DND-41 (cell line): ENCODE measurements at regions not wholly inside any gene's neighbourhood (a gene's known extent, or its start where the extent isn't known, plus 50 kb on each side); places are given as distances from the start of the nearest gene placed in this dataset.

Experiments used
- ATAC-seq: fragments of 200-7000 bp; cut with Tn5 transposase; 3 replicates; pipeline ENCODE4 v1.9.1; 2021; ENCODE audit warnings: low read depth; ENCODE audit not compliant: insufficient read depth
- DNase-seq: peaks from one replicate; pipeline ENCODE4 v3.0.0-alpha.2; 2020
- H2AFZ ChIP-seq: 2 replicates; pipeline ENCODE4 v1.6.0; 2012; ENCODE audit warnings: low read depth, low read length
- H3K27ac ChIP-seq: 2 replicates; pipeline ENCODE4 v1.5.1; 2012; ENCODE audit warnings: low read length, inconsistent platforms
- H3K27me3 ChIP-seq: fragments of 200-600 bp; sonication (generic); 2 replicates; pipeline ENCODE4 v1.6.0; 2012; ENCODE audit warnings: low read length, mild to moderate bottlenecking, inconsistent platforms; ENCODE audit not compliant: insufficient read depth, poor library complexity
- H3K36me3 ChIP-seq: 2 replicates; pipeline ENCODE4 v1.5.1; 2012; ENCODE audit warnings: low read length, inconsistent platforms; ENCODE audit not compliant: insufficient read depth
- H3K4me1 ChIP-seq: 2 replicates; pipeline ENCODE4 v1.5.1; 2012; ENCODE audit warnings: mild to moderate bottlenecking, low read length; ENCODE audit not compliant: insufficient read depth
- H3K4me2 ChIP-seq: 2 replicates; pipeline ENCODE4 v1.6.0; 2012; ENCODE audit warnings: mild to moderate bottlenecking, moderate library complexity, low read length, inconsistent platforms; ENCODE audit not compliant: insufficient read depth
- H3K4me3 ChIP-seq, 2 experiments: fragments of 200-600 bp in 1 of 2; shearing (Covaris generic) in 1 of 2; 2 replicates each; pipeline ENCODE4 v1.5.1; 2012 to 2016; ENCODE audit warnings: inconsistent platforms in 2 of 2, low read length in 2 of 2, mild to moderate bottlenecking in 2 of 2, low read depth in 1 of 2, moderate library complexity in 1 of 2
- H3K79me2 ChIP-seq: 2 replicates; pipeline ENCODE4 v1.6.0; 2012; ENCODE audit warnings: low read length, inconsistent platforms; ENCODE audit not compliant: insufficient read depth
- H3K9ac ChIP-seq: 2 replicates; pipeline ENCODE4 v1.6.0; 2012; ENCODE audit warnings: low read depth, mild to moderate bottlenecking, inconsistent platforms, low read length, moderate library complexity
- H3K9me3 ChIP-seq: 2 replicates; pipeline ENCODE4 v1.5.1; 2012; ENCODE audit warnings: low read length, moderate library complexity, mild to moderate bottlenecking, inconsistent platforms; ENCODE audit not compliant: insufficient read depth, severe bottlenecking
- H4K20me1 ChIP-seq: 2 replicates; pipeline ENCODE4 v1.6.0; 2012; ENCODE audit warnings: low read length; ENCODE audit not compliant: insufficient read depth
- EZH2 ChIP-seq: IDR thresholded peaks from 3 replicates; pipeline ENCODE4 v1.6.1; 2012; ENCODE audit warnings: borderline replicate concordance, low read depth, mild to moderate bottlenecking, moderate library complexity, low read length, inconsistent platforms; ENCODE audit not compliant: severe bottlenecking
- TF ChIP-seq, protein P1 (sequence below): IDR thresholded peaks from 2 replicates; pipeline ENCODE4 v1.5.1; 2012; ENCODE audit warnings: borderline replicate concordance, low read length, moderate library complexity, mild to moderate bottlenecking; ENCODE audit not compliant: poor library complexity, severe bottlenecking; ENCODE audit errors: extremely low read depth

DNA sequence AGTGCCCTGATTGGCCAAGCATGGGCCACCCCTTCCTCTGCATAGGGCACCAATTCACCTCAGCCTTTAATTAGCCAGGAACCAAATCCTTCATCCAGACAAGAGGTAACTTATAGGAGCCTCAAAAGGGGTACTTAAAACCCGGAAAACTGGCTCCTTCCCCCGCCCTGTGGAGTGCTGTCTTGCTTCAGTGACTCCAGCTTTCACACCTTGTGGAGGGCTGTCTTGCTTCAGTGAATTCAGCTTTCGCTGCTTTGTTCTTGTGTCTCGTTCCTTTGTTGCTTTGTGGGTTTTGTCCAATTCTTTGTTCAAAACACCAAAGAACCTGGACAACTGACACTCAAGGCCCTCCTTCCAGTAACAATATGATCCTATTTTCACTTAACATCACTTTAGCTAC, 82.2 kb upstream of the FRG1 start:
- no peaks in the 10 kb centered on the region for H3K36me3 ChIP-seq
- peaks cover 3% of the 10 kb centered on the region for H3K9me3 ChIP-seq
- no peaks in the 10 kb centered on the region for H3K79me2 ChIP-seq
- H3K4me3 ChIP-seq, result no peak overlapping the region
- DNase-seq (no peak), ATAC-seq (no peak)
- no peaks in the 10 kb centered on the region for H4K20me1 ChIP-seq
- no peak overlapping the region for H2AFZ ChIP-seq
- no peak overlapping the region for H3K9ac ChIP-seq
- no peaks in the 10 kb centered on the region for H3K27me3 ChIP-seq
- TF ChIP-seq EZH2, result no peak
- TF ChIP-seq, protein P1, sequence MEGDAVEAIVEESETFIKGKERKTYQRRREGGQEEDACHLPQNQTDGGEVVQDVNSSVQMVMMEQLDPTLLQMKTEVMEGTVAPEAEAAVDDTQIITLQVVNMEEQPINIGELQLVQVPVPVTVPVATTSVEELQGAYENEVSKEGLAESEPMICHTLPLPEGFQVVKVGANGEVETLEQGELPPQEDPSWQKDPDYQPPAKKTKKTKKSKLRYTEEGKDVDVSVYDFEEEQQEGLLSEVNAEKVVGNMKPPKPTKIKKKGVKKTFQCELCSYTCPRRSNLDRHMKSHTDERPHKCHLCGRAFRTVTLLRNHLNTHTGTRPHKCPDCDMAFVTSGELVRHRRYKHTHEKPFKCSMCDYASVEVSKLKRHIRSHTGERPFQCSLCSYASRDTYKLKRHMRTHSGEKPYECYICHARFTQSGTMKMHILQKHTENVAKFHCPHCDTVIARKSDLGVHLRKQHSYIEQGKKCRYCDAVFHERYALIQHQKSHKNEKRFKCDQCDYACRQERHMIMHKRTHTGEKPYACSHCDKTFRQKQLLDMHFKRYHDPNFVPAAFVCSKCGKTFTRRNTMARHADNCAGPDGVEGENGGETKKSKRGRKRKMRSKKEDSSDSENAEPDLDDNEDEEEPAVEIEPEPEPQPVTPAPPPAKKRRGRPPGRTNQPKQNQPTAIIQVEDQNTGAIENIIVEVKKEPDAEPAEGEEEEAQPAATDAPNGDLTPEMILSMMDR, result no peak
- no peak overlapping the region for H3K27ac ChIP-seq
- no peak overlapping the region for H3K4me2 ChIP-seq
- no peaks in the 10 kb centered on the region for H3K4me1 ChIP-seq

DNA sequence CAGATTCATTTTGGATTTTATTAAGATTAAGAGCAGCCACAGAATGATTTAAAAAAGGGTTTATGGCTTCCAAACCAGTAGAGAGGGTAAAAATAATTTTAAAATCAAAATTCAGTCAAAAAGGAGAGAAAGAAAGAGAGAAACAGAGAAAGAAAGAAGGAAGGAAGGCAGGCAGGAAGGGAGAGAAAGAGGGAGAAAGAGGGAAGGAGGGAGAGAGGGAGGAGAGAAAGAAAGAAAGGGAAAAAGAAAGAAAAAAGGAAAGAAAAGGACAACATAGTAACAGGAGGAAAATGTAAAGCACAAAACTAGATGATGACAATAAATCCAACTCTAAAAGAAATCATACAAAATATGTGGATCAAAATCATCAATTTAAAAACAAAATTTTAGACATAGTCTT, 79.6 kb upstream of the FRG1 start:
- DNase-seq (no peak), ATAC-seq (no peak)
- H3K9ac ChIP-seq, result no peak overlapping the region
- H4K20me1 ChIP-seq, result no peaks in the 10 kb centered on the region
- H3K27ac ChIP-seq, result no peak overlapping the region
- no peak for TF ChIP-seq EZH2
- TF ChIP-seq, protein P1, result no peak
- no peaks in the 10 kb centered on the region for H3K79me2 ChIP-seq
- H3K4me2 ChIP-seq, result no peak overlapping the region
- H3K9me3 ChIP-seq, result no peaks in the 10 kb centered on the region
- no peaks in the 10 kb centered on the region for H3K36me3 ChIP-seq
- H3K4me3 ChIP-seq, result no peak overlapping the region
- no peaks in the 10 kb centered on the region for H3K4me1 ChIP-seq
- H2AFZ ChIP-seq, result no peak overlapping the region
- no peaks in the 10 kb centered on the region for H3K27me3 ChIP-seq

DNA sequence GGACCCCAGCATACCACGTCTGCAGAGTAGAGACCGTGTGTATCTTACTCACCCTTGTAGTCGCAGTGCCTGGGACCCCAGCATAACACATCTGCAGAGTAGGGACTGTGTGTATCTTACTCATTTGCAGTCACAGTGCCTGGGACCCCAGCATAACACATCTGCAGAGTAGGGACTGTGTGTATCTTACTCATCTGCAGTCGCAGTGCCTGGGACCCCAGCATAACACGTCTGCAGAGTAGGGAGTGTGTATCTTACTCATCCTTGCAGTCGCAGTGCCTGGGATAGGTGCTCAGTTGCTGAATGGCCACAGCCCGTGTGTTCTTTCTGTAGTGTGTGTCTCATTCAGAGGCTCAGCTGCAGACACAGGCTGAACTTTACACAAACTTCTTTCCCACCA, 71.4 kb upstream of the FRG1 start:
- Histone ChIP-seq H3K27me3 (no peaks in the 10 kb centered on the region), H3K9ac (no peak overlapping the region), H3K9me3 (no peaks in the 10 kb centered on the region), H3K36me3 (no peaks in the 10 kb centered on the region), H3K4me1 (no peaks in the 10 kb centered on the region), H3K4me3 (no peak overlapping the region), H2AFZ (no peak overlapping the region), H3K27ac (no peak overlapping the region), H4K20me1 (no peaks in the 10 kb centered on the region), H3K79me2 (no peaks in the 10 kb centered on the region), H3K4me2 (no peak overlapping the region)
- TF ChIP-seq EZH2, result no peak
- TF ChIP-seq, protein P1, result no peak
- ATAC-seq (no peak), DNase-seq (no peak)
